B cell (primary cell): ENCODE measurements at regions not wholly inside any gene's neighbourhood (a gene's known extent, or its start where the extent isn't known, plus 50 kb on each side); places are given as distances from the start of the nearest gene placed in this dataset.

Experiments
- ATAC-seq: fragments of 200-7000 bp; cut with Tn5 transposase; one replicate; pipeline ENCODE4 v1.10.0; 2021; ENCODE audit warnings: low read depth, mild to moderate bottlenecking, moderate number of reproducible peaks, moderate library complexity
- CTCF ChIA-PET: fragments of 350-600 bp; sonication (Branson Sonifier 250); formaldehyde crosslinking; loops from one replicate; lab custom pipeline; 2021; ENCODE audit warnings: antibody characterized with exemption, inconsistent platforms; lab: Charles Lee
- POLR2A ChIA-PET: fragments of 350-600 bp; sonication (Branson Sonifier 250); formaldehyde crosslinking; loops from one replicate; lab custom pipeline; 2021; ENCODE audit warnings: antibody characterized with exemption; lab: Charles Lee
- DNase-seq: peaks from one replicate; pipeline ENCODE4 v3.0.0; 2013
- H2AFZ ChIP-seq: 2 replicates; pipeline ENCODE4 v1.6.1; 2012; ENCODE audit warnings: mild to moderate bottlenecking, low read depth, low read length; ENCODE audit not compliant: insufficient read depth, poor library complexity, severe bottlenecking
- H3K27ac ChIP-seq, 2 donors: 1 replicate in 1 of 2; 2 replicates in 1 of 2; pipeline ENCODE4 v1.5.1; 2012 to 2013; ENCODE audit warnings: low read length in 2 of 2, mild to moderate bottlenecking in 2 of 2, moderate library complexity in 1 of 2
- H3K27me3 ChIP-seq, 4 experiments: fragments of 200-600 bp in 1 of 4; sonication (generic) in 1 of 4; replicated peaks in 1 of 4; 1 replicate in 2 of 4; 2 replicates in 2 of 4; pipeline versions ENCODE4 v1.6.1 to v1.7.0; 2013 to 2016; ENCODE audit warnings: low read length in 3 of 4, mild to moderate bottlenecking in 2 of 4, mixed read lengths in 1 of 4, moderate library complexity in 1 of 4; ENCODE audit not compliant: insufficient read depth in 4 of 4, control insufficient read depth in 3 of 4; ENCODE audit errors: control extremely low read depth in 1 of 4
- H3K36me3 ChIP-seq, 2 experiments: replicated peaks in 1 of 2; 1 replicate in 1 of 2; 2 replicates in 1 of 2; pipeline versions ENCODE4 v1.6.1 to v1.7.1; 2013; ENCODE audit warnings: low read length in 1 of 2; ENCODE audit not compliant: insufficient read depth in 2 of 2, control insufficient read depth in 1 of 2; ENCODE audit errors: control extremely low read depth in 1 of 2, extremely low read depth in 1 of 2
- H3K4me1 ChIP-seq, 2 donors: fragments of 200-600 bp in 1 of 2; sonication (generic) in 1 of 2; 1 replicate in 1 of 2; 2 replicates in 1 of 2; pipeline versions ENCODE4 v1.5.1 to v1.6.1; 2013 to 2017; ENCODE audit warnings: low read length in 2 of 2; ENCODE audit not compliant: control insufficient read depth in 2 of 2, insufficient read depth in 2 of 2
- H3K4me2 ChIP-seq: replicated peaks from 2 replicates; pipeline ENCODE3; 2012; ENCODE audit warnings: mild to moderate bottlenecking, low read depth, low read length; ENCODE audit not compliant: poor library complexity, severe bottlenecking
- H3K4me3 ChIP-seq, 5 experiments: fragments of 200-600 bp in 1 of 5; sonication (generic) in 1 of 5; 1 replicate in 3 of 5; 2 replicates in 2 of 5; pipeline versions ENCODE4 v1.5.1 to v1.7.0; 2011 to 2016; ENCODE audit warnings: low read length in 4 of 5, mild to moderate bottlenecking in 4 of 5, low read depth in 2 of 5, control low read depth in 1 of 5, moderate library complexity in 1 of 5; ENCODE audit not compliant: insufficient read depth in 1 of 5; ENCODE audit errors: control extremely low read depth in 1 of 5, extremely low read depth in 1 of 5
- H3K79me2 ChIP-seq: fragments of 200-600 bp; sonication (generic); one replicate; pipeline ENCODE4 v1.6.0; 2016; ENCODE audit warnings: low read length; ENCODE audit not compliant: control insufficient read depth, insufficient read depth
- H3K9ac ChIP-seq: fragments of 200-600 bp; sonication (generic); 2 replicates; pipeline ENCODE4 v1.6.1; 2017; ENCODE audit warnings: mild to moderate bottlenecking, low read length, moderate library complexity
- H3K9me3 ChIP-seq, 3 donors: one replicate each; pipeline versions ENCODE4 v1.6.1 to v1.7.1; 2013; ENCODE audit warnings: low read length in 2 of 3; ENCODE audit not compliant: control insufficient read depth in 2 of 3, insufficient read depth in 1 of 3; ENCODE audit errors: control extremely low read depth in 1 of 3
- H4K20me1 ChIP-seq: 2 replicates; pipeline ENCODE4 v1.6.0; 2012; ENCODE audit warnings: mild to moderate bottlenecking, low read length; ENCODE audit not compliant: insufficient read depth, control insufficient read depth, poor library complexity, severe bottlenecking
- H3K27ac Mint-ChIP-seq: one replicate; pipeline ENCODE4 v1.8.0; 2021; ENCODE audit warnings: mixed read lengths
- H3K27me3 Mint-ChIP-seq: one replicate; pipeline ENCODE4 v1.8.0; 2021; ENCODE audit warnings: mixed read lengths
- H3K4me1 Mint-ChIP-seq: one replicate; pipeline ENCODE4 v1.8.0; 2021; ENCODE audit warnings: mixed read lengths
- H3K4me3 Mint-ChIP-seq: one replicate; pipeline ENCODE4 v1.8.0; 2021; ENCODE audit warnings: mixed read lengths
- H3K9me3 Mint-ChIP-seq: one replicate; pipeline ENCODE4 v1.8.0; 2022; ENCODE audit warnings: mixed read lengths; ENCODE audit not compliant: insufficient read depth
- CTCF ChIP-seq: fragments of 200-600 bp; IDR thresholded peaks from one replicate; pipeline ENCODE4 v1.8.0; 2022; ENCODE audit warnings: antibody characterized with exemption, mild to moderate bottlenecking
- EZH2 ChIP-seq: IDR thresholded peaks from 2 replicates; pipeline ENCODE4 v1.6.1; 2012; ENCODE audit warnings: borderline replicate concordance, low read depth, mild to moderate bottlenecking, moderate library complexity, low read length; ENCODE audit not compliant: insufficient read depth, poor library complexity, severe bottlenecking
- WGBS: methylation state at CpG from one replicate; pipeline ENCODE4 v1.1.5; 2013; ENCODE audit warnings: missing lambda C conversion rate; ENCODE audit not compliant: insufficient coverage; 5-methylcytosine and 5-hydroxymethylcytosine counted together
- intact Hi-C: fragments of 100-400 bp; cut with micrococcal nuclease; formaldehyde crosslinking; loops from one replicate; pipeline ENCODE4 v1.10.0; 2022

DNA sequence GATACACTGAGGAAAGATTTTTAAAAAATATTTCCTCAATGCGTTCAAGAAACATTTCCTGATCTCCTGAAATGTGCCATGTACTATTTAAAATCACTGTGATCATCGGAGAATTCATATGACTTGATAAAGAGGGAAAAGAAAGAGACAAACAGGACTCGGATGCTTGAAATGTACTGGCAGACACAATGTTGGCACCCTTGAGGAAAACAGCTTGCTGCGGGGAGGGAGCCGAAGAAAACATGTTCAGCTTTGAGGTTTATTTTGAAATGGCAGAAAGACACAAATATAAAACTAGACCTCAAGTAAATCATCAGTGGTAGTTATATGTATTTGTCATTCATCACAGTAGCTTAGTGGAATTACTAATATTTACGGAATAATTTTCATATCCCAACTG is 100.9 kb upstream of the BRINP3 start:
- Histone ChIP-seq H3K27me3 (no peaks in the 10 kb centered on the region), H3K4me1 (no peaks in the 10 kb centered on the region), H3K27ac (no peak overlapping the region), H3K4me3 (no peak overlapping the region), H3K4me2 (no peak overlapping the region), H4K20me1 (no peaks in the 10 kb centered on the region), H3K79me2 (no peaks in the 10 kb centered on the region), H2AFZ (no peak overlapping the region), H3K9me3 (no peaks in the 10 kb centered on the region), H3K9ac (no peak overlapping the region), H3K36me3 (no peaks in the 10 kb centered on the region)
- TF ChIP-seq CTCF (no peak), EZH2 (no peak)
- H3K4me3 Mint-ChIP-seq = no peak overlapping the region
- no peak for ATAC-seq
- no peak for DNase-seq
- H3K27me3 Mint-ChIP-seq = no peaks in the 10 kb centered on the region
- no peaks in the 10 kb centered on the region for H3K4me1 Mint-ChIP-seq
- no peak overlapping the region for H3K27ac Mint-ChIP-seq
- CTCF ChIA-PET = no interaction called here
- WGBS = 100% methylated on average over 1 of the region's 6 CpGs
- H3K9me3 Mint-ChIP-seq = peaks cover 6% of the 10 kb centered on the region
- intact Hi-C loops = no loop called here
- POLR2A ChIA-PET = no interaction called here

DNA sequence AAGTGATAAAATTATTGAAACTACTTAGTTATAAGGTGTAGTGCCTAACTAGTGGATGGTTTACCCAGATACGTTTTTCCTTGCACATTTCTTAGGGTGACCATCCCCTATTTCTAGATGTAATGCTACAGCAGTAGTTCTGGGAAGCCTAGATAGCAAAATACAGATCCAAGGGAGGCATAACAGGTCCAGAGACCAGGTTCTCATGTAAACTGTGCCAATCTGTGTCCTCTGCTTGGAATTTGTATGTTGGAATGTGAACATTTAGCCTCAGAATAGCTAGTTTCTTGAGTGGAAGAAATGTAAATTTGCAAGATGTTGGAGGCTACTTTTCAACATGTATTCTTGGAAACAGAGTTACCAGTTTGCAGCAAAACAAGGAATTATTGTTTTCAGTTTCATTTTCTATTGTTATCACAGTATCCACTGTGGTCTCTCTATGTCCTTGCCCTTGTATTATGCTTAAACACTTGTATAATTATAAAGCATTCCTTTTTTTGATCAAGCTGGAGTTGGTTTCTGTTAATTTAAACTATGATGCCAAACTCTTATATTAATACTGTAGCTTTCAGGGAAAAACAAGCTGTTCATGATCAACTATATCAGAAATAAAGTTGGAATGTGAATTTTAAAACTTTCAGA is 102.0 kb upstream of the BRINP3 start:
- Histone ChIP-seq H3K27me3 (no peaks in the 10 kb centered on the region), H3K4me1 (no peaks in the 10 kb centered on the region), H3K27ac (no peak overlapping the region), H4K20me1 (no peaks in the 10 kb centered on the region), H3K36me3 (no peaks in the 10 kb centered on the region), H3K79me2 (no peaks in the 10 kb centered on the region), H3K4me2 (no peak overlapping the region), H2AFZ (no peak overlapping the region), H3K9me3 (no peaks in the 10 kb centered on the region), H3K4me3 (no peak overlapping the region), H3K9ac (no peak overlapping the region)
- Mint-ChIP-seq H3K4me3 (no peak overlapping the region), H3K9me3 (no peaks in the 10 kb centered on the region), H3K27me3 (no peaks in the 10 kb centered on the region), H3K4me1 (no peaks in the 10 kb centered on the region), H3K27ac (no peak overlapping the region)
- ATAC-seq = no peak
- intact Hi-C loops = no loop called here
- POLR2A ChIA-PET = no interaction called here
- CTCF ChIA-PET = no interaction called here
- DNase-seq = no peak
- no peak for TF ChIP-seq EZH2
- no peak for TF ChIP-seq CTCF
- no CpG with 5 or more reads among the region's 1 CpG for WGBS
